ENCODE measurements at regions not wholly inside any gene's neighbourhood (a gene's known extent, or its start where the extent isn't known, plus 50 kb on each side); places are given as distances from the start of the nearest gene placed in this dataset.

DNA sequence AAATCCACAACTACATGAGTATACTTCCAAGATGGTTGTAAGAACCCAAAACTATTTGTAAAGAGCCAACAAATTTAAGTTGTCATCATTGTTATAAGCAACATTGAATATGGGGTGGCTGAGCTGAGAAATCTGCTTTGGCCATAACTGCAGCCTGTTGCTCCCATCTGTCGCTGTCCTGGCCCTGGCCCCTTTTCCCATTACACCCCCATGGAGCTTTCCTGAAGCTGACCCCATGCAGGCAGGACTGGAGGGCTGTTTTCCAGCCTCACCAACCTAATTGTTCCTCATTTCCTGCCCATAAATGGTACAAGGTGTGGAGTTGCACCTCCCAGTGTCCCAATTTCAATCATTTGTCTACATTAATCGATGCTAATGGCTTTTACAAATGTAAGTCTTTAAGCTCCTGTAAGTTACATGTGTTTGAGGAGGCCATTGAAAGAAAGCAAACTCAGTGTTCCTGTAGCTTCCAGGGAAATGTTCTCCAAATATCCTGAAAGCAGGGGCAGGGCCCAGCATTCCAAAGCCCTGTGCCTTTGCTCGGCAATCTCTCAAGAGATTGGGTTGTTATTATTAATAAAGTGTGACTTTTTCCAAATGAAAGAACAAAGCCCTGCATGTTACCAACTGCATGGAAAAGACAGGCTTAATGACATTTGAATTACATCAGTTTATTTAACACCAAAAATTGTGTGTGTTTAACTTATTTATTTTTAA, 545.9 kb downstream of the PLPP3 start:
- ChIA-PET CTCF (no interaction called here), POLR2A (no interaction called here)
- H3K4me3 ChIP-seq (ENCODE audit: control insufficient read depth in 1 of 2, extremely low read depth in 1 of 2, low read length in 1 of 2): no peak overlapping the region
- H3K27ac Mint-ChIP-seq: no peak overlapping the region
- no peaks in the 10 kb centered on the region for H3K4me1 ChIP-seq (ENCODE audit: control insufficient read depth in 1 of 2, extremely low read depth in 1 of 2, insufficient read depth in 2 of 2, low read length in 2 of 2)
- WGBS (ENCODE audit: insufficient coverage): no CpG with 5 or more reads among the region's 3 CpGs
- no peaks in the 10 kb centered on the region for H3K36me3 Mint-ChIP-seq
- no peaks in the 10 kb centered on the region for H3K9me3 ChIP-seq
- H3K9me3 Mint-ChIP-seq: peaks cover 0 to 4% (median 0%) of the 10 kb centered on the region in 3 donors
- H3K4me1 Mint-ChIP-seq: no peaks in the 10 kb centered on the region
- H3K27me3 ChIP-seq (replicated peaks in 1 of 2; ENCODE audit: control insufficient read depth in 2 of 2, extremely low read depth in 1 of 2, insufficient read depth in 2 of 2, low read length in 1 of 2): no peaks in the 10 kb centered on the region
- DNase-seq (no peak), ATAC-seq (replicated peaks in 1 of 4) (no peak)
- no peak overlapping the region for H3K27ac ChIP-seq (ENCODE audit: low read length)
- H3K36me3 ChIP-seq (ENCODE audit: control insufficient read depth in 2 of 2, extremely low read depth in 1 of 2, insufficient read depth in 1 of 2, low read length in 1 of 2): no peaks in the 10 kb centered on the region
- no peak overlapping the region for H3K4me3 Mint-ChIP-seq
- peaks cover 0 to 2% of the 10 kb centered on the region in 2 donors for H3K27me3 Mint-ChIP-seq

DNA sequence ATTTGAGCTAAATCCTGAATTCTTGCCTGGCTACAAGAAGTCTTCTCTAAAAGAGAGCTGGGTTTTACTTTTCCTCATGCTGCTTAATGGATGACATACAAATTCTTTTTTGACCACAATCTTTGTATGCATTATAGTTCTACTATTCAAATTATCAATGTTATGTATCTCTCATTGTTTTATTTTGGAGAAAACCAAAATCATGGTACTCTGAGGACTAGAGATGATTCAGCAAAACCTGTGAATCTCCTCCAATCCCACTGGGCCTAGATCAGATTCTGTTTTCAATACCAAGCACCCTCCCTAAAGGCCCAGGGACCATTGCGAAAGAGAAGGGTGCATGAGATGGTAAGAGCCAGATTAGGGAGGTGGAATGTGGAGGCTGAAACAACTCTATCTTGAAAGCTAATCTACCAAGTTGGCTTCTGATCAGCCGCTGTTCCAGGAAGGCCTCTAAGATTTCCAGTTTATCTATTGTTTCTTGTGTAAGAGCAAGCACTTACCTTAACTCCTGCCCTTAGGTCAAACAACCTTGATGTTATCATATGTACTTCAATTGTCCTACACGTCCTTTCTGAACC, 547.2 kb downstream of the PLPP3 start:
- WGBS (ENCODE audit: insufficient coverage): no CpG with 5 or more reads among the region's 3 CpGs
- no peak overlapping the region for H3K4me3 ChIP-seq (ENCODE audit: control insufficient read depth in 1 of 2, extremely low read depth in 1 of 2, low read length in 1 of 2)
- H3K27ac ChIP-seq (ENCODE audit: low read length): no peak overlapping the region
- ATAC-seq (replicated peaks in 1 of 4) (no peak), DNase-seq (no peak)
- H3K27ac Mint-ChIP-seq: no peak overlapping the region
- no peaks in the 10 kb centered on the region for H3K27me3 ChIP-seq (replicated peaks in 1 of 2; ENCODE audit: control insufficient read depth in 2 of 2, extremely low read depth in 1 of 2, insufficient read depth in 2 of 2, low read length in 1 of 2)
- H3K4me1 ChIP-seq (ENCODE audit: control insufficient read depth in 1 of 2, extremely low read depth in 1 of 2, insufficient read depth in 2 of 2, low read length in 2 of 2): no peaks in the 10 kb centered on the region
- H3K9me3 Mint-ChIP-seq: no peaks in the 10 kb centered on the region
- H3K4me3 Mint-ChIP-seq: no peak overlapping the region
- ChIA-PET CTCF (no interaction called here), POLR2A (no interaction called here)
- no peaks in the 10 kb centered on the region for H3K4me1 Mint-ChIP-seq
- no peaks in the 10 kb centered on the region for H3K36me3 ChIP-seq (ENCODE audit: control insufficient read depth in 2 of 2, extremely low read depth in 1 of 2, insufficient read depth in 1 of 2, low read length in 1 of 2)
- peaks cover 0 to 2% of the 10 kb centered on the region in 2 donors for H3K27me3 Mint-ChIP-seq
- no peaks in the 10 kb centered on the region for H3K9me3 ChIP-seq
- H3K36me3 Mint-ChIP-seq: no peaks in the 10 kb centered on the region

- POLR2A ChIA-PET: no interaction called here
- Mint-ChIP-seq H3K27me3 (peaks cover 0 to 2% of the 10 kb centered on the region in 2 donors), H3K27ac (no peak overlapping the region), H3K4me1 (no peaks in the 10 kb centered on the region), H3K4me3 (no peak overlapping the region), H3K9me3 (no peaks in the 10 kb centered on the region), H3K36me3 (no peaks in the 10 kb centered on the region)
- no peaks in the 10 kb centered on the region for H3K4me1 ChIP-seq (ENCODE audit: control insufficient read depth in 1 of 2, extremely low read depth in 1 of 2, insufficient read depth in 2 of 2, low read length in 2 of 2)
- H3K27ac ChIP-seq (ENCODE audit: low read length): no peak overlapping the region
- no peaks in the 10 kb centered on the region for H3K36me3 ChIP-seq (ENCODE audit: control insufficient read depth in 2 of 2, extremely low read depth in 1 of 2, insufficient read depth in 1 of 2, low read length in 1 of 2)
- CTCF ChIA-PET: no interaction called here
- WGBS (ENCODE audit: insufficient coverage): no CpG with 5 or more reads among the region's 3 CpGs
- H3K9me3 ChIP-seq: no peaks in the 10 kb centered on the region
- no peak overlapping the region for H3K4me3 ChIP-seq (ENCODE audit: control insufficient read depth in 1 of 2, extremely low read depth in 1 of 2, low read length in 1 of 2)
- ATAC-seq (replicated peaks in 1 of 4): no peak
- H3K27me3 ChIP-seq (replicated peaks in 1 of 2; ENCODE audit: control insufficient read depth in 2 of 2, extremely low read depth in 1 of 2, insufficient read depth in 2 of 2, low read length in 1 of 2): no peaks in the 10 kb centered on the region
- DNase-seq: no peak
Measured at GRCh38 chr1:56031001-56031400, 548.4 kb downstream of the PLPP3 start.

- ChIA-PET POLR2A (no interaction called here), CTCF (no interaction called here)
- Mint-ChIP-seq H3K27ac (no peak overlapping the region), H3K9me3 (peaks cover 0 to under 1% (median 0%) of the 10 kb centered on the region in 3 donors), H3K4me1 (no peaks in the 10 kb centered on the region), H3K4me3 (no peak overlapping the region), H3K36me3 (no peaks in the 10 kb centered on the region), H3K27me3 (peaks cover 0 to 2% of the 10 kb centered on the region in 2 donors)
- no peak overlapping the region for H3K27ac ChIP-seq (ENCODE audit: low read length)
- no peaks in the 10 kb centered on the region for H3K27me3 ChIP-seq (replicated peaks in 1 of 2; ENCODE audit: control insufficient read depth in 2 of 2, extremely low read depth in 1 of 2, insufficient read depth in 2 of 2, low read length in 1 of 2)
- DNase-seq: no peak
- ATAC-seq (replicated peaks in 1 of 4): no peak
- WGBS (ENCODE audit: insufficient coverage): 44% methylated on average over 2 of the region's 4 CpGs
- H3K4me3 ChIP-seq (ENCODE audit: control insufficient read depth in 1 of 2, extremely low read depth in 1 of 2, low read length in 1 of 2): no peak overlapping the region
- H3K9me3 ChIP-seq: no peaks in the 10 kb centered on the region
- no peaks in the 10 kb centered on the region for H3K4me1 ChIP-seq (ENCODE audit: control insufficient read depth in 1 of 2, extremely low read depth in 1 of 2, insufficient read depth in 2 of 2, low read length in 2 of 2)
- H3K36me3 ChIP-seq (ENCODE audit: control insufficient read depth in 2 of 2, extremely low read depth in 1 of 2, insufficient read depth in 1 of 2, low read length in 1 of 2): no peaks in the 10 kb centered on the region
Measured at GRCh38 chr1:56029319-56030003, 549.9 kb downstream of the PLPP3 start.

DNA sequence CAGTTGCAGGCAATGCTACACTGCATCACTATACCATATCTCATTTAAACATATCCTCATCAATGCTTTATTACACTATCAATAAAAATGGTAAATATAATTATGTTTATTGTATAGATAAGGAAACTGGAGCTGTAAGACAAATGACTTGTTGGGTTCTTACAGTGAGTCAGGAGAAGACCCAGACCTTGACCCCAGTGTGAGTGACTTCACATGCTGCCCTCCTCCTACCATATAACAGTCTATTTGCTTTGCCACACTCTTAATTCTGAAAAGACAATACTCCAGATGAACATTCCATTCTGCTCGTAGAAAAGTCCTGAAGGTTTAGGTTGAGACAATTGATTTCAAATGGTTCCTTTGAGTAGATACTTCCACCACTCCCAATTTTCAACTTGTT, 550.5 kb downstream of the PLPP3 start:
- H3K9me3 ChIP-seq: no peaks in the 10 kb centered on the region
- H3K27ac Mint-ChIP-seq: no peak overlapping the region
- ATAC-seq (replicated peaks in 1 of 4) (no peak), DNase-seq (no peak)
- H3K27ac ChIP-seq (ENCODE audit: low read length): no peak overlapping the region
- H3K27me3 ChIP-seq (replicated peaks in 1 of 2; ENCODE audit: control insufficient read depth in 2 of 2, extremely low read depth in 1 of 2, insufficient read depth in 2 of 2, low read length in 1 of 2): no peaks in the 10 kb centered on the region
- H3K36me3 ChIP-seq (ENCODE audit: control insufficient read depth in 2 of 2, extremely low read depth in 1 of 2, insufficient read depth in 1 of 2, low read length in 1 of 2): no peaks in the 10 kb centered on the region
- no peaks in the 10 kb centered on the region for H3K4me1 Mint-ChIP-seq
- ChIA-PET POLR2A (no interaction called here), CTCF (no interaction called here)
- H3K4me3 ChIP-seq (ENCODE audit: control insufficient read depth in 1 of 2, extremely low read depth in 1 of 2, low read length in 1 of 2): no peak overlapping the region
- peaks cover 0 to 2% of the 10 kb centered on the region in 2 donors for H3K27me3 Mint-ChIP-seq
- H3K36me3 Mint-ChIP-seq: no peaks in the 10 kb centered on the region
- H3K4me1 ChIP-seq (ENCODE audit: control insufficient read depth in 1 of 2, extremely low read depth in 1 of 2, insufficient read depth in 2 of 2, low read length in 2 of 2): no peaks in the 10 kb centered on the region
- WGBS (ENCODE audit: insufficient coverage): no CpG with 5 or more reads among the region's 1 CpG
- peaks cover 0 to 3% (median 0%) of the 10 kb centered on the region in 3 donors for H3K9me3 Mint-ChIP-seq
- H3K4me3 Mint-ChIP-seq: no peak overlapping the region

GRCh38 chr1:56028244-56028643, 551.1 kb downstream of the PLPP3 start:
- no peaks in the 10 kb centered on the region for H3K4me1 Mint-ChIP-seq
- Histone ChIP-seq H3K4me3 (ENCODE audit: control insufficient read depth in 1 of 2, extremely low read depth in 1 of 2, low read length in 1 of 2) (no peak overlapping the region), H3K27ac (ENCODE audit: low read length) (no peak overlapping the region), H3K4me1 (ENCODE audit: control insufficient read depth in 1 of 2, extremely low read depth in 1 of 2, insufficient read depth in 2 of 2, low read length in 2 of 2) (no peaks in the 10 kb centered on the region), H3K9me3 (no peaks in the 10 kb centered on the region), H3K36me3 (ENCODE audit: control insufficient read depth in 2 of 2, extremely low read depth in 1 of 2, insufficient read depth in 1 of 2, low read length in 1 of 2) (no peaks in the 10 kb centered on the region), H3K27me3 (replicated peaks in 1 of 2; ENCODE audit: control insufficient read depth in 2 of 2, extremely low read depth in 1 of 2, insufficient read depth in 2 of 2, low read length in 1 of 2) (no peaks in the 10 kb centered on the region)
- no peak overlapping the region for H3K27ac Mint-ChIP-seq
- no peaks in the 10 kb centered on the region for H3K27me3 Mint-ChIP-seq
- H3K9me3 Mint-ChIP-seq: peaks cover 0 to 3% (median 0%) of the 10 kb centered on the region in 3 donors
- no peak for DNase-seq
- WGBS (ENCODE audit: insufficient coverage): no CpG with 5 or more reads among the region's 1 CpG
- H3K36me3 Mint-ChIP-seq: no peaks in the 10 kb centered on the region
- ChIA-PET POLR2A (no interaction called here), CTCF (no interaction called here)
- H3K4me3 Mint-ChIP-seq: no peak overlapping the region
- no peak for ATAC-seq (replicated peaks in 1 of 4)
